A673 (cell line): ENCODE measurements at regions not wholly inside any gene's neighbourhood (a gene's known extent, or its start where the extent isn't known, plus 50 kb on each side); places are given as distances from the start of the nearest gene placed in this dataset.

ENCODE experiments used
- BruUV-seq: library from RNA; stranded (reverse); fragments of 400-500 nt; replicated peaks from 2 replicates; lab custom pipeline; 2021; lab: Mats Ljungman, UMichigan
- CTCF ChIA-PET: fragments of 300-600 bp; sonication (Branson Sonifier 250); formaldehyde crosslinking; loops from one replicate; lab custom pipeline; 2022; ENCODE audit warnings: antibody characterized with exemption; lab: Charles Lee
- POLR2A ChIA-PET: fragments of 300-600 bp; sonication (Branson Sonifier 250); formaldehyde crosslinking; loops from one replicate; lab custom pipeline; 2022; ENCODE audit warnings: antibody characterized with exemption; ENCODE audit not compliant: low non-redundant PET; lab: Charles Lee
- DNase-seq: peaks from one replicate; pipeline ENCODE4 v3.0.0-alpha.2; 2015; ENCODE audit warnings: low spot score
- H3K27ac ChIP-seq: fragments of 200-600 bp; sonication (generic); 2 replicates; pipeline ENCODE4 v1.5.1; 2016; ENCODE audit warnings: mixed run types, low read depth, mild to moderate bottlenecking, mixed read lengths, antibody characterized with exemption, low read length; ENCODE audit not compliant: poor library complexity, severe bottlenecking
- H3K27me3 ChIP-seq: fragments of 200-600 bp; sonication (generic); replicated peaks from 2 replicates; pipeline ENCODE4 v1.6.1; 2017; ENCODE audit warnings: mixed run types, low read depth, mild to moderate bottlenecking, mixed read lengths, antibody characterized with exemption, low read length; ENCODE audit not compliant: insufficient read depth, poor library complexity
- H3K36me3 ChIP-seq: fragments of 200-600 bp; sonication (generic); 2 replicates; pipeline ENCODE4 v1.6.1; 2016; ENCODE audit warnings: mixed run types, mild to moderate bottlenecking, mixed read lengths, antibody characterized with exemption, low read length; ENCODE audit not compliant: insufficient read depth, poor library complexity, severe bottlenecking
- H3K4me1 ChIP-seq: fragments of 200-600 bp; sonication (generic); 2 replicates; pipeline ENCODE4 v1.6.1; 2017; ENCODE audit warnings: mixed run types, mild to moderate bottlenecking, mixed read lengths, antibody characterized with exemption, low read length; ENCODE audit not compliant: insufficient read depth, poor library complexity, severe bottlenecking
- H3K4me3 ChIP-seq: fragments of 200-600 bp; sonication (generic); 2 replicates; pipeline ENCODE4 v1.5.1; 2016; ENCODE audit warnings: low read depth, mixed run types, mild to moderate bottlenecking, mixed read lengths, low read length; ENCODE audit not compliant: poor library complexity, severe bottlenecking
- H3K9me3 ChIP-seq: fragments of 200-600 bp; sonication (generic); 2 replicates; pipeline ENCODE4 v1.6.1; 2016; ENCODE audit warnings: mixed run types, low read depth, mild to moderate bottlenecking, mixed read lengths, antibody characterized with exemption, low read length; ENCODE audit not compliant: poor library complexity, severe bottlenecking
- EZH2 ChIP-seq: fragments of 200-600 bp; sonication (generic); IDR thresholded peaks from 2 replicates; pipeline ENCODE4 v1.6.1; 2017; ENCODE audit warnings: borderline replicate concordance, low read depth, mild to moderate bottlenecking, mixed read lengths, antibody characterized with exemption, low read length; ENCODE audit not compliant: poor library complexity, severe bottlenecking
- intact Hi-C: fragments of 100-400 bp; cut with micrococcal nuclease; formaldehyde crosslinking; loops from one replicate; pipeline ENCODE4 v1.10.0; 2022; ENCODE audit not compliant: unreplicated experiment
- TF ChIP-seq, protein P1 (sequence below): fragments of 300-800, 200-600 bp; sonication (generic); conservative IDR thresholded peaks from 2 replicates; pipeline ENCODE4 v1.5.1; 2017; ENCODE audit warnings: low read depth, mild to moderate bottlenecking, antibody characterized with exemption, low read length, moderate library complexity, mixed read lengths

DNA sequence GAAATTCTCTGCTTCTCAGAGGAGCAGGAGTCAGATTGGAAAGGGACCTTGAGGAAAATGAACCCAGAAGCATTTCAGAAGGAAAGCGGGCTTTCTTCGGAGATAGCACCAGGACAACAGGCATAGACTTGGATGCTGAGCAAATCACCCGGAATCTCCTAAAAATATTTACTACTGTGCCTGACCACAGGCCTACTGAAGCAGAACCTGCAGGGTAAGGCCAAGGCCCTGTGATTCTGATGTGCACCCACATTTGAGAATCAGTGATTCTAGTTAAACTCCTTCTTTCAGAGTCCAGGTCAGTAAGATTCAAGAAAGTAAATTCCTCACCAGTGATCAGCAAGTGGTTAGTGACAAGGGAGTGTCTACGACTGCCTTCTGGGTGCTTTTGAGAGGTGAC lies 307.3 kb upstream of the DUSP10 start:
- TF ChIP-seq, protein P1, sequence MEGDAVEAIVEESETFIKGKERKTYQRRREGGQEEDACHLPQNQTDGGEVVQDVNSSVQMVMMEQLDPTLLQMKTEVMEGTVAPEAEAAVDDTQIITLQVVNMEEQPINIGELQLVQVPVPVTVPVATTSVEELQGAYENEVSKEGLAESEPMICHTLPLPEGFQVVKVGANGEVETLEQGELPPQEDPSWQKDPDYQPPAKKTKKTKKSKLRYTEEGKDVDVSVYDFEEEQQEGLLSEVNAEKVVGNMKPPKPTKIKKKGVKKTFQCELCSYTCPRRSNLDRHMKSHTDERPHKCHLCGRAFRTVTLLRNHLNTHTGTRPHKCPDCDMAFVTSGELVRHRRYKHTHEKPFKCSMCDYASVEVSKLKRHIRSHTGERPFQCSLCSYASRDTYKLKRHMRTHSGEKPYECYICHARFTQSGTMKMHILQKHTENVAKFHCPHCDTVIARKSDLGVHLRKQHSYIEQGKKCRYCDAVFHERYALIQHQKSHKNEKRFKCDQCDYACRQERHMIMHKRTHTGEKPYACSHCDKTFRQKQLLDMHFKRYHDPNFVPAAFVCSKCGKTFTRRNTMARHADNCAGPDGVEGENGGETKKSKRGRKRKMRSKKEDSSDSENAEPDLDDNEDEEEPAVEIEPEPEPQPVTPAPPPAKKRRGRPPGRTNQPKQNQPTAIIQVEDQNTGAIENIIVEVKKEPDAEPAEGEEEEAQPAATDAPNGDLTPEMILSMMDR, result no peak
- TF ChIP-seq EZH2, result no peak
- H3K4me1 ChIP-seq, result no peaks in the 10 kb centered on the region
- no TSS peak for BruUV-seq
- intact Hi-C loops, result no loop called here
- H3K9me3 ChIP-seq, result no peaks in the 10 kb centered on the region
- H3K27me3 ChIP-seq, result no peaks in the 10 kb centered on the region
- ChIA-PET CTCF (no interaction called here), POLR2A (no interaction called here)
- no peak overlapping the region for H3K4me3 ChIP-seq
- no peak overlapping the region for H3K27ac ChIP-seq
- DNase-seq, result no peak
- no peaks in the 10 kb centered on the region for H3K36me3 ChIP-seq

DNA sequence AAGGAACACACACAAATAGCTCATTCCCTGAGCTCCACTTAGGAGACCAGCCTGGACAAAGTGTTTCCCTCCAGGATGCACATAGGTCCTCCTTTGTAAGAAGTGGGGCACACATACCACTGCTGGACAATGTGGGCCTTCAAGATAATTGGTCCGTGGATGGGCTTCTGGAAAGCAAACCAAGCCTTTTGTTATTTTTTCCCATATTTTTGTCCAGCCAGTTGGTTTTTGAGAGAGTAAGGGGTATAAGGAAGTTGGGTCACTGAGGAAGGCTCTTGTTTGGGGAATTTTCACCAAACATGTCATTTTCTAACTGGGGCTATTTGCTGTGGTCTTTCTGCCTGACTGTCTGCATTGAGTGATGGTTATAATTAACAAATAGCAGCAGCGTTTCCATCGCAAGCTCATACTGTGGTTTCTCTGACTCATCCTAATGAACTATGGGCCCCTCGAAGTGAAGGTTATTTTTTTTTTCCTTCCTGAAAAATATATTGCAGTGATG lies 306.3 kb upstream of the DUSP10 start:
- POLR2A ChIA-PET, result no interaction called here
- Histone ChIP-seq H3K4me1 (no peaks in the 10 kb centered on the region), H3K9me3 (no peaks in the 10 kb centered on the region), H3K27me3 (no peaks in the 10 kb centered on the region), H3K36me3 (no peaks in the 10 kb centered on the region), H3K4me3 (no peak overlapping the region), H3K27ac (no peak overlapping the region)
- TF ChIP-seq, protein P1, result no peak
- TF ChIP-seq EZH2, result no peak
- no TSS peak for BruUV-seq
- no peak for DNase-seq
- intact Hi-C loops, result no loop called here
- CTCF ChIA-PET, result no interaction called here

DNA sequence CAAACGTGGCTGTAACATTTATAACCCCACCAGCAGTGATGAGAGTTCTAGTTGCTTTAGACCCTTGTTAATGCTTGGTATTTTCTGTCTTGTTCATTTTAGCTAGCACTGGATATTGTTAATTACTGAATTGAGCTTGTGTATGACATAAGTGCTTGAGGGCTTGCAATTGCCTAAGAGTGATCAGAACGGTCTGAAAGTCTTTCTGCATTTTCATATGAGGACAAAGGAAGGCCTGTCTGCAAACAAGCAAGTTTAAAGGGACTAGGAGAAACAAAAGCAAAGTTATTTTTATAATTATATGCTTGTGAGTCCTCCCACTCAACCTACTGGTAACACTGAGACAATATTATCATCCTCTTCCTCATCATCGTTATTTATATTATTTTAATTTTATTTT lies 305.5 kb upstream of the DUSP10 start:
- intact Hi-C loops, result no loop called here
- Histone ChIP-seq H3K4me3 (no peak overlapping the region), H3K9me3 (no peaks in the 10 kb centered on the region), H3K27ac (no peak overlapping the region), H3K4me1 (no peaks in the 10 kb centered on the region), H3K36me3 (no peaks in the 10 kb centered on the region), H3K27me3 (no peaks in the 10 kb centered on the region)
- DNase-seq, result no peak
- ChIA-PET CTCF (no interaction called here), POLR2A (no interaction called here)
- BruUV-seq, result no TSS peak
- TF ChIP-seq, protein P1, result no peak
- no peak for TF ChIP-seq EZH2
